Pulmonary artery endothelial cell (primary cell): ENCODE measurements at regions not wholly inside any gene's neighbourhood (a gene's known extent, or its start where the extent isn't known, plus 50 kb on each side); places are given as distances from the start of the nearest gene placed in this dataset.
"Not testable (repeated sequence)": the region's sequence is repeated elsewhere in the genome, so short reads cannot be mapped to it uniquely, and the experiment has no call there.

Experiments used
- DNase-seq: peaks from one replicate; pipeline ENCODE4 v3.0.0-alpha.2; 2011; ENCODE audit warnings: low read depth, low spot score

DNA sequence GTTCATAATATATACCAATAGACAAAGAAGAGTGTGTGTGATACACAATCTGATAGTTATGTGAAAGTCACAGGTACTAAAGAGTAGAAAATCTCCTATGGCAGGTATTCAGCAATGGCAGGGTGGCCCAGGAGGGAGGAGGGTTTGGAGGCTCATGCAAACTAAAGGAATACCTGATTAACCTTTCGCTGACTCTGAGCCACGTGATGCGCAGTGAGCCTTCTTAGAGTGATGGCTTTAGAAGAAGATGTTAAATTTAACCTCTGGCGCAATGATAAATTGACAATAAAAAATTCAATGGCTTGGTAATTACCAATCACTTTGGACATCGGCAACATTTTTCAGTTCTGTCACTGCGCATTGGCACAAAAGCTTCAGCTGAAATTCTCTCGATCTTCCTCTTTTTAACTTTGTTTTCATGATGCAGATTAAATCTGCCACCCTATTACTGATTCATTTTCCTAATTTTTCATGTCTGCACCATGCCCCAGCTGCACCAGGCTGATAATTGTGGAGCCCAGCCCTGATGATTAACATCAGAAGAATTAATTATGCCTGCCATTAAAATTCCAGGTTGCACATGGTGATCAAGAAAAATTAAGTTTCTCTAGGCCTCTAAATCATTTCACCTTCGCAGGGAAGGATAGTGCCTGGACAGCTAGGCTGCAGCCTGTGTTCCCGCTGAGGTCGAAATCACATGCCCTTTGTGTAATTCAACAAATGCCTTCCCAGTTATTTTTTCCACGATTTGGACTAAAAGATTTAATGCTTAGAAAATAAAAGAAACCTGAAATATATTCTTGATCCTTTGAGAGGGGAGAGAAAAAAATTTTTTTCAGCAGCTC is 250.6 kb upstream of the HNRNPA3 start:
- DNase-seq, result no peak

DNA sequence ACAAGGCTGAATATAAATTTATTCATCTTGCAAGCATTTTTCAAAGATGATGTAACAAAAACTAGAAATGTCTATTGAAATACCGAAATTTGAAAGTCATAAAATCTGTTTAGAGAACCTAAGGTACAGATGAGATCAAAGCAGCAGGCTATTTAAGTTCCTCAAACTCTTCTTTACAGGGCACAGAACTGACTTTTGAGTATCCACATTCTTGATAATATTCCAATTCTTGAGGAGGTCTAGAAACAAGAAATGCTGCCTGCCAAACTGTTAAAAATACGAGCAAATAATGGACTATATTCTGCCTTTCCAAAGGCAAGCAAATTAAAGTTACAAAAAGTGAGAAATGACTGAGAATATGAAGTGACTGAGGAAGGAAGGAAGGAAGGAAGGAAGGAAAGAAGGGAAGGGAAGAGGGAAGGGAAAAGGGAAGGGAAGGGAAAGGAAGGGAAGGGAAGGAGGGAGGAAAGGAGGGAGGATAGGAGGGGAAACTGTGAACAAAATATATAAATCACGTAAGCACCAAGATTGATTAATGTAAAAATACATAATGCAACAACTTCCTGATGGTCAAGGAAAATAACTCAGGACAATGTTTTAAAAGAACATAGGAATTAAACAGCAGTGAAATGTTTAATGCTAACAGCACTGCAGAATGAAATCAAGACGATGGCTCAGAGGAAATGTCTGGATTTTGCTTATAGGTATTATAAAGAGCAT is 248.9 kb upstream of the HNRNPA3 start:
- no peak for DNase-seq

DNA sequence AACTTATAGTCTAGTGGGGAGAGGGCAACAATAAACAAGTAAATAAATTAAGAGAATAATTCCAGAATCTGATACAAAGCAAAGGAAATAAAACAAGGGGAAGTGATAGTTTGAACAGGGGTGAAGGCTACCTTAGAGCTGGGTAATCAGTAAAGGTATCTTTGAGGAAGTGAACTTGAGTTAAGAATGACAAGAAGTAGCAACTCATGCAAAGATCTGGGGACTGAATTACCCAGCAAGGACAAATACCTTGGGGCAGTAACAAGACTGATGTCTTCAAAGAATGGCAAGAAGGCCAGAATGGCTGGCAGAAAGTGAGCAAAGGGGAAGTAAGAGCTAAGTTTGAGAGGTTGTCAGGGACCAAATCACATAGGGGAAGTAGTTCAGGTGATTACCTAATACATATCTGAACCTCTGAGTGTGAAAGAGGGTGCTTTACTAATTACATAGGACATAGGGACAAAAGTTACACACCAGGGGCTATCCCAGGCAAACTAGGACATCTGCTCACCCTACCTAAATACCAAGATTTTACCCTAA is 244.6 kb upstream of the HNRNPA3 start:
- no peak for DNase-seq

DNA sequence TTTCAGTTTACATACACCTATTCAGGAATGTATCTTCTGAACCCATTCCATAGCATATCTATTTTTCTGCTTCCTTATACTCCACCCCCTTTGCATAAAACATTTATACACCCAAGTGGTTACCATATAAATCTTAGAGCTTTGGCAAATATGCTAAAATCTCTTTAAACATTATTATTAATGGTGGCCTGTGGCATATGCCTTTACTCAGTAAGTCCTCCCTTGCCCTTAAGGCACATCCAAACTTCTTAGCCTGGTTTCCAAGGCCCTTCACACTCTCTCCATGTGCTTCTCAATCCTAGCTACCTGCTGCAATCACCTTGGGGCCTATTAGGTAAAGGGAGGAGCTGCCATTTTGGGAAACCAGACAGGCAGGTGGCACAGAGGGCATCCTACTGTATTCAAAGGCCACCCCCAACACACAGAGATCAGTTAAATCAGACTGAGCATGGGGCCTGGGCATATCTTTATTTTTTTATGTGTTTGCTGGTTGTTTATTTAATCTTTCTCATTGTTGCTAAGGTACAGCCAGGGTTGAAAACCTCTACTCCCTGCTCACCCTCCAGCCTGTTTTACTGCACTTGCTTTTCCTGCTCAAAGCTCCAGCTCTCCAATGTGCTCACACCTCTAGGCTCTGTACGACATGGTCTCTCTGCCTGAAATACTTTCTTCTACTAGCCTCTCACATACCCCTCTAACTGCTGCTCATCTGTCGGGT is 242.8 kb upstream of the HNRNPA3 start:
- DNase-seq, result no peak

DNA sequence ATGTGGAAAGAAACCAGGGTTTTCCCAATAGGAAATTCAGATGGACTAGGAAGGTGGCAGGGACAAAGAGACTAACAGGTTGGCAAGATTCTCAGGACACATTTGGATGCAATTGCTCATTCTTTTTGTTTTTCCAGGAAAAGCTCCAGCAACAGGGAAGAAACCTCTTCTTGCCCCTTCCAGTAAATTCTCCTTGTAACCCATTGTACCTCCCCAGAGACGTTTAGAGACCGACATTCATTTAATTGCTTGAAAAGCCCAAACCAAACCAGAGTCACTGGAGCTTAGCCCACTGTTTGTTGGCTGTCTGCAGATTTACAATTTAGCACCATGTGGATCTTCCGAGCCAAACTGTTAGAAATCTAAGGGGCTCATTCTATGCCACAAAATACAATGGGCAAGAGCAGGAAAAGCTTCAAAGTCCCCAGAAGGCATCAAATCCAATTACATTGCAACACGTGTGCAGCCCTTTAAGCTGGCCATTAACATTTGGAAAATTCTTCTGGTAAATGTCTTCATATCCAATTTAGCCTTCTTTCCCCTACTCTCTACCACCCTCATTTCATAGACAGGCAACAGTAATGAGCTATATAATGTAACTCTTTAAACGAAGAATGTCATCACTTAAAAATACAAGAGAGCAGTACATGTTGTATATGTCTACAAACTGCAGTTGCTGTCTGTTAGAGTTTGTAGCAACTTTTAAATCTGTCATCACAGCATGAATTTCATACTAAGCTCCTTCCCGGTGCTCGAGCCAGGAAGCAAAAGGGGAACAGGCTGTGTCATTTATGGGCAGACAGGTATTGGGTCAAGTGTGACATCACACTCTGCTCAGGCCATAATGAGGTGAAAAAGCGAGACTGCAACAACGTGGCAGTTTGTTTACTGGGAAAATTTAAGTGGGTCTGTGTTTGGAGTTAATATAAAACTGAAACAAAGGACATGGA is 235.6 kb upstream of the HNRNPA3 start:
- DNase-seq, result no peak

DNA sequence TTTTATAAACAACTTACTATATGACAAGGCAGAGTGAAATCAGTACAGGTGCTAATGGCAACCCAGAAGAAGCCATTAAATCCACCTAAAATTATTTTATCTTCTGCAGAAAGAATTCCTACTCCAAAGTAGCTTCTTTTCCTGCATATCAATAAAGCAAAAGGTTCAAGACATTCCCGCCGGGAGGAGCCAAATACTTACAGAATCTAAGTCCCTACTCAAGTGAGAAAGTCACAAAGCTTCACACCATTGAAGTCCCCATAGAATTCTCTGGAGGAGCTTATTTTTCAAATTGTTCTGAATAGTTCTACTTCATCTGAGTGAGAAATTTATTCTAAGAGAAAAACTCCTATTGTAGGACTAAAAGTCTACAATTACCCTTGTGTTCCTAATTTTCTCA is 233.7 kb upstream of the HNRNPA3 start:
- no peak for DNase-seq

DNA sequence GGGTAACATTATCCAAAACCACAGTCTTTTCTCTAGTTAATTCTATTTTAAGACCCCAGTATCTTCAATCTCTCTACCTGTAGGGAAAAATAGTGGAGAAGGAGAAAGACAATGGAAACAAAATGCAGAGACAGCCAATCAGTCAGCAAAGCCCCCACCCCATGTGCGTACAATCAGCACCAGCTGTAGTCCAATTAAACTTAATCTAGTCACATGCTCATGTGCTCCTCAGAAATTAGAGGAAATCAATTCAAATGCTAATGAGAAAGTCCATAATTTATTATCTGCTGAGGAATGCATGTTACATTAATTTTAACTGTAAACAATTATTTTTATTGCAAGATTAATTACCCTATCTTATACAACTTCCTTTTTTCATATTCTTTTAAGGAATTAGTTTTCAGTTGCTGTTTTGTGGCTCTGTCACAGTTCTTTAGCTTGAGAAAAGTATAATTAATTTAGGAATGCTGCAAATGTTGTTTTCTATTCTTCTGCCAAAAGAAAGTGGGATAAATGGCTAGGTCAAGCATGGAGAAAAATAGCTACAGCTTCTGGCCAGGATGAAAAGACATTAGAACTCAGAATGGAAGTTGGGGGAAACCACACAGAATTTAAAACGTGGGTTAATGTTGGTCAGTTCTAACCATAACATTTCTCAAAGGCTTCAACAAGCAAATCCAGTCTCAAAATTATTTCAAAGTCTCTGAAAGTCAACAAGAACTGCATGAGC is 232.4 kb upstream of the HNRNPA3 start:
- DNase-seq, result no peak

DNA sequence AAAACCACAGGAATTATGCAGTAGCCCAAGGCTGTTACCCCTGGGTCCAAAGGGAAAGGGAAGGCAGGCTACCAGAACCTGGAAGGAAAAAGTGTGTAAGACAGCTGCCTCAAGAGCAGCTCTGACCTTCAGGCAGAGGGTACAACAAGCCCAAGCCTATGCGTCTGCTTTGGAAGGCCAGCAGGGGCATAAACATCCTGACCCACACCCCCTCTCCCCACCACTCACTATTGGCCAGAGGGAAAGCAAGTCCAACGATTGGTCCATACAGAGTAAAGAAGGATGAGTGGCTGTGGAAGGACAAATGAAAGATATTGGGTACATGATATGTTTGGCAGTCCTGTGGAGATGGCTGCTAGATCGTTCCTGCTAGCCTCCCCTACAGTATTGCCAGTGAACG is 227.6 kb upstream of the HNRNPA3 start:
- no peak for DNase-seq

DNA sequence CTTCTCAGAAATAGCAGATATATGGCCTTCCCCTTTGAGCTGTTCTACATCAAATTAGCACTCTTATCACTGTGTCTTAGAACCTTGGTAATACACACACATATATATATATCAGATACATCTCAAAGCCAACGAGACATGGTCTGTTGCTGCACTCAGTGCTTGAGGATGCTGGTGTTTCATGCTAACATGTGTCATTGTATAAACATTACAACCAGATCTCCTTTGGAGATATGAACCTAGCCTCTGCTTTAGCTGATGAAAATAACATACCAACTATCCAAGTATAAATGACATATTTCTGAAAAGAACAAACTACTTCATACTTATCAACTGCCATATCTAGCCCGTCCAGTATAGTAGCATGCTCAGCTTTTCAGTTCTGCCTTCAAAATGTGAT is 226.7 kb upstream of the HNRNPA3 start:
- no peak for DNase-seq

DNA sequence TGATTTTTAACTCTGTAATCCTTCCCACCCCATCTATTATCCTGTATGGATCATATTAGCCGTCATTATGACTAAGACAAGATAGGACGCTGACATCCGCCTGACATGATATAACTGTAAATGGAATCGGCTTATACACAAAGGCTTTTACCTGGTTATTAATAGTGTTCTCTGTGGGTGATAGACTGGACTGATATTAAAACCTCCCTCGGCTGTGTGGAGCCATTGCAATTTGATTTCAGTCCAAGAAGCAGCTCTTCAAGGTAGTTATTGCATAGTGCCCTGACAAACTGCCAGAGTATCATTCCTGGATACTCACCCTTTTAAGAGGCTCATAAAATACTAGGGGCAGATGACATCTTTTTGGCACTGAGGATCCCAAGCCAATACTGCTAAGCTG is 226.1 kb upstream of the HNRNPA3 start:
- DNase-seq, result no peak

DNA sequence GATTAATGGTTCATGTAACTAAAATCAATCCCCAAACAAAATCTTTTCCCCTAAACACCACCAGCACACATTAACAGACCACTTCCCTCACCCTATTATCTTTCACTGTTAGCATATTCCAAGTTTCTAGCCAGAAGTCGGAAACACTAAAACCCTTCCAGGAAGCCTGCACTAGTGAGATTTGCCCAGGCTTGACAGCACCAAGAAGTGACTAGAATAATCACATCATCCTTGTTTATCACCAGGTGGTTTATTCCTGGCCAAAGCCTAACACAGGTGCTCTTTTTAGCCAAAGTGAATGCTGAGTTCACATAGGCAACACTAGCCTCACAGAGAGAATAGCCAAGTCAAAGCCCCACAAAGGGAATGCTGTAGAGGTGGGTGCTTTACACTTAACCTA is 221.2 kb upstream of the HNRNPA3 start:
- no peak for DNase-seq

DNA sequence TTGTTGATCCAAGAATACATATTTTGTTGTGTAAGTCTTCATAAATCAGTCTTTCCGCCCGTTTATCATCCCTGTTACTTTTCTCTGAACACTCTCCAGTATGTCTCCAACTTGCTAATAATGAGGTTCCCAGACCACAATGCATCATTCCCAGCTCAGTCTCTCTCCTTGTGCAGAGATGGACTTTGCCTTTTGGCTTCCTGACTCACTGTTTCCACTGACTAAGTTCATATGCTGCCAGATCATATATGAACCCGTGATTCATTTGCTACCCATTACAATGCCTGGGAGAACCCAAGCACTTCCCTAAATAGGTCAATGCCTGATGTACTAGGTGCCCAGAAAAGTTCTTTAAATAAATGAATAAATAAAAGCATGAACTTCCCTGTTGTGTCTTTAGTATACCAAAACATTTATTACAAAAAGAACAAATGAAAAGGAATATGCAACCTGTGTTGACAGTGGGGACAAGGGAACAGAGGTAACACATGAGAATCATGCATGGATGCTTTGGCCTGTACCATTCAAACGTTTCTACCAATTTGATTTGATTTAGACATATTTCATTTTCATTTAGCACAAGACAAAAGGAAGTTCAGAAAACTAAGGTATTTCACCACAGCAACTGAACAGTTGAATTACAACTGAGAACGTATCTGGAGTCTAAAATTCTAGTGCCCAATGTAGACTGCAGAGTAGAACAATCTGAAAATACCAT is 215.4 kb upstream of the HNRNPA3 start:
- DNase-seq, result peak; percentile 3

DNA sequence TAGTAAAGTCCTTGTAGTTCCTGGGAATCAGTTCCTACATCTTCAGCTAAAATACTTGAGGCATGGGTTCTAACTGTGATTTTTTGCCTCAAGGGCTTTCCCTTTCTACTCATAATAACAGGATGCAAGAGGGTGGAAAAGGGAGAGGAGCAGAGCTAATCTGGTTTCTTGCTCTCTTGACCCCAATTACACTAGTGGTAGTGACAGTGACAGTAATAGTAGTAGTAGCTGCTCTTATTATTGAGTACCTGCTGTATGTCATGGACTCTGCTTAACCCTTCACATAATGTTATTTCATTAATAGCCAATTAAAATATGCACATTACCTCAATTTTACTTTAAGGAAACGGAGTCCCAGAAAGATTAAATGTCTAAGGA is 214.8 kb upstream of the HNRNPA3 start:
- DNase-seq, result no peak

DNA sequence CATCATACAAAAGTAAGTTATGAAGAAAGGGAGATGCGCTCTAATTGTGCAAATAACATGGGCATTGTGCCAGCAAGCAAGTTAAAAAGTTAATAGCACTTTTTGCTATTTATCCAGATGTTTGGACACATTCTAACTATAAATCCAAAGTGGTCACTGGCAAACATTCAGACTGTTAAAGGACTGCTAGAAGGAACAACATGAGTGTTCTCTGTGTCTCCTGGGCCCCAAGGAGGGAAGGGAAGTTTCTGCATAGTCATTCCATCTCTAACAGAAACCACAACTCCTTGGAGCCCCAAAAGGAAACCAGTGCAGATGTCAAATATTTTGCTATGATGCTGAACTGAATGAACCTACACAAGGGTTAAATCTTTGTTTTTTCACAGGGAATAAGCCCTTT is 213.3 kb upstream of the HNRNPA3 start:
- DNase-seq, result no peak

DNA sequence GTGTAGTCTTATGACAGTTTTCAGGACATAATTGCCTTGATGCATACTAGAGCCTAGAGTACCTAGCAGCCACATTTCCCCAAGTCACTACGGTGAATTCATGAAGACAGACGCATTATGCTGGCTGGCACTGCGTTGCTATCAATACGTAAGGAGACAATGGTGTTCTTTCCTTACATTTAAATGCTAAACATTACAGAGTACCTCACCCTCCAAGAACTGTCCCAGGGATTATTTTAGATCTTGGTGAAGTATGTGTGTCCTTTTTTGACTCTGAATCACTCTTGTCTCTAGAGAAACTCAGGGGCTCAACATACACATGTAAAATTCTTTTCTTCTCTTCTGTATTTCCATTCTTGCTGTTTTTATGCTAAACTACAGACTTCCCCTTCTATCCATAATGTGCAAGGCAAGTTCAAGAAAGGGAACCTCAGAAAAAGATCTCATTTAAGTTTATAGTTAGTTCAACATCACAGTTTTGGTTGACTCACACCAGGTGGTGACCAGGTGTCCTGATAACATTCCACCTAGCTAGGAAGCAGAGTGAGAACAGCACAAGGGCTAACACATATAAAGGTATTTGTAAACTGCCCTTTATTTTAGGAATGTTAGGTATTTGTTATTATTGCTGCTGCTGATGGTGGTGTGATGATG is 212.4 kb upstream of the HNRNPA3 start:
- DNase-seq, result no peak

DNA sequence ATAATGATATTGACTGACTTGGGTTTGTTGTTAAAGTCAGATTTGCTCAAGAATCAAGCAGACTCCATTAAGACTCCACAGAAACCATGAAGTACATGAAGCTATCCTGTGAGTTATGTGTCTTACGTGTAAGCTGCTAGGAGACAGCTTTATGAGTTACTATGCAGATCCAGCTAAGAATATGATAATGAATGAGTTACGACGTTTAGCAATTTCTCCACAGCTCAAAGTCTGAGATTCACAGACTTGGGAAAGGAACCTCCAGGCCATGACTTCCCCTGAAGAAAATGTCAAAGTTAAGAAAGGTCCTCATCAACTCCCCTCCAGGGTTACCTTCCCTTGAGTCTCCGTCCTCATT is 211.9 kb upstream of the HNRNPA3 start:
- no peak for DNase-seq

DNA sequence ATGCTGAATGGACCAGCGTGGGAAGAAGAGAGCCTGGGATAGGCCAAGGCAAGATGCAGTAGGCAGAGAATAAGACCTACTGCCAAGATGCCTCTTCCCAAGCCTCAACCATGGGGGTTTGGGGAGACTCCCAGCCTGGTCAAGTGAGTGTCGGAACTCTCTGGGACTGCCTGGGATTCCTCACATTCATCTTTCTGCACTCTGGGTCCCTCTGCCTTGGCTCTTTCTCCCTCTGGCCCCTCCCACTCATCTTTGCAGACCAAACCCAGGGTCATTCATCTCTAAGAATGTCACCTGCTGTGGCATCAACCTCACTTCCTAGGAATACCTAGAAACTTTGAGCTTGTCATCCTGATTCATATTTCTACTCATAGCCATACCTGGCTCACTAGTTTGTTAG is 211.3 kb upstream of the HNRNPA3 start:
- DNase-seq, result no peak

DNA sequence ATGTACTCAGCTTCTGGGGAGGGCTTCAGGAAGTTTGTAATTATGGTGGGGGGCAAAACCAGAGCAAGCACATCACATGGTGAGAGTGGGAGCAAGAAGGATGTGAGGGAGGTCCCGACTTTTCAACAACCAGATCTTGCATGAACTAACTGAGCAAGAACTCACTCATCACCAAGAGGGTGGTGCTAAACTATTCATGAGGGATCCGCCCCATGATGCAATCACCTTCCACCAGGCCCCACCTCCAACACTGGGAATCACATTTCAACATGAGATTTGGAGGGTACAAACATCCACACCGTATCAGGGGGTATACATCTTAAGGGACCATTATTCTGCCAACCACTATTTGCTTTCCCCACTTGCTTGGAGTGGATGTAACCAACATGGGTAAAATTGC is 209.6 kb upstream of the HNRNPA3 start:
- no peak for DNase-seq

DNA sequence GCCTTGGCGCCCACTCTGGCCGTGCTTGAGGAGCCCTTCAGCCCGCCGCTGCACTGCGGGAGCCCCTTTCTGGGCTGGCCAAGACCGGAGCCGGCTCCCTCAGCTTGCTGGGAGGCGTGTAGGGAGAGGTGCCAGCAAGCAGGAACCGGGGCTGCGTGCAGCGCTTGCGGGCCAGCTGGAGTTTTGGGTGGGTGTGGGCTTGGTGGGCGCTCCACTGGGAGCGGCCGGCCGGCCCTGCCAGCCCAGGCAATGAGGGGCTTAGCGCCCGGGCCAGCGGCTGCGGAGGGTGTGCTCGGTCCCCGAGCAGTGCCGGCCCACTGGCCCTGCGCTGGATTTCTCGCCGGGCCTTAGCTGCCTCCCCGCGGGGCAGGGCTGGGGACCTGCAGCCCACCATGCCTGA is 204.9 kb upstream of the HNRNPA3 start:
- DNase-seq, result not testable (repeated sequence)
